ENCODE measurements at regions not wholly inside any gene's neighbourhood (a gene's known extent, or its start where the extent isn't known, plus 50 kb on each side); places are given as distances from the start of the nearest gene placed in this dataset.

- TF ChIP-seq CTCF (conservative IDR thresholded peaks at IDR 0.05) (no peak), ZFX (IDR thresholded peaks at IDR 0.05) (no peak)
These were observed 464.5 kb upstream of the TGFBR2 start for GRCh38 chr3:30141927-30142326.
